Right hindlimb (tissue), 1 donor: ENCODE measurements at regions not wholly inside any gene's neighbourhood (a gene's known extent, or its start where the extent isn't known, plus 50 kb on each side); places are given as distances from the start of the nearest gene placed in this dataset.

ENCODE experiments used
- DNase-seq: peaks from one replicate; pipeline ENCODE4 v3.0.0-alpha.2; 2018

DNA sequence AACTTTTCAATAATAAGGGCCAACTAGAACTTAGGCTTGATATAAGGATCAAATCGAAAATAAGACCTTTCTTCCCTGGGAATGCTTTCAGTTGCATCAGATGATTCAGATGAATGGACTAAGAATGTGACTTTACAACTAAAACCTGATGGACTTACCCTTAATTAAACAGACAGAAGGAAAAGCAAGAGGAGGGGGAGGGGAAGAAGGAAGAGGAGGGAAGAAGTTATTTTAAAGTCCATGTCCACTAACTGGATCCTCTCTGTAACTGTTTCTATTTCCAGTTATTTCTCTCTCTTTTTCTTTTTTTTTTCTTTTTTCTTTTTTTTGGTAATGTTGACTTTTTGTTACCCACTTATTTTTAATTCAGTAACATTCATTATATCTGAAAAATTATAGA is 486.0 kb downstream of the MAFB start:
- DNase-seq: no peak

DNA sequence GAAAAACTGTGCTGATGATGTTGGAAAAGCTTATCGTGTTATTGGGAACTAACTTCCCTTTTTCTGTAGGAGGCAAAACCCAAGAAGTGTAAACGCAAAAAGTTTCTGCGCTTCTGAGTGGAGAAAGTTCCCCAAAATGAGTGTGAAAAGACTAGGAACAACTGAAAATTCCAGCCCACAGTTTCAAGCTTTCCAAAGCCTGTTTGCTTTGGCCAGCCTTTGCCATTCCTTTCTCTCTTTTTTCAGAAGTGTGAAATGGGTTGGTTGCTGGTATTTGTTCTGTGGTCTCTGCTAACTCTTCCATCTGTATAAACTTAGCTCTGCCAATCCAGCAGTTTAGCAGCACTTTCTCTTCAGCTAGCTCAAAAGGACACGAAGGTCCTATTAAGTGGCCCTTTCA is 491.3 kb downstream of the MAFB start:
- DNase-seq: peak; percentile 60

DNA sequence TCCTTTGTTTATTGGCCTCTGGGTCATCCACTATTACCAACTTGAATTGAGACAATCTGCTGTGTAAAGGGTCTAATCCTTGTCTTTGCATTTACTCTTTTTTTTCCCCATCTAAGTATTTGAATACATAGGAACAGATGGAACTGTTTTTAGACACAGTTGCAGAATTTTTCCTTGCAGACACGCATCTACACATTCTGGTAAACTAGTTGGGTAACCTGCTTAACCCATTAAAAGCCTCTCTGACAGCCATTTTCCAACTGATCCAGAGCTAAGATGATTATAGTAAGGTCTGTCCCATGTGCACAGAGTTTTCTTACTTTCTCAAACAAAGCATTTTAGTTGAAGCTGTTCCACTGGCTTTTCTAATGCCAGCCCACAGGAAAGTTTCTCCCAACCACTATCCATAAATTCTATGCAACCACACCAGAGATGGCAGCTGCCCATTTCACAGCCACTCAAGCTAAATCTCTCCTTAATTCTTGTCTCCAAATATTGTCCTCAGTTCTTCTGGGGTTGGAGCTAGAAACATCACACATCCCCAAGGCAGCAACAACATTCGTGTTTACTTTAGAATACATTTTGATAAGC is 492.1 kb downstream of the MAFB start:
- peak; percentile 35 for DNase-seq

DNA sequence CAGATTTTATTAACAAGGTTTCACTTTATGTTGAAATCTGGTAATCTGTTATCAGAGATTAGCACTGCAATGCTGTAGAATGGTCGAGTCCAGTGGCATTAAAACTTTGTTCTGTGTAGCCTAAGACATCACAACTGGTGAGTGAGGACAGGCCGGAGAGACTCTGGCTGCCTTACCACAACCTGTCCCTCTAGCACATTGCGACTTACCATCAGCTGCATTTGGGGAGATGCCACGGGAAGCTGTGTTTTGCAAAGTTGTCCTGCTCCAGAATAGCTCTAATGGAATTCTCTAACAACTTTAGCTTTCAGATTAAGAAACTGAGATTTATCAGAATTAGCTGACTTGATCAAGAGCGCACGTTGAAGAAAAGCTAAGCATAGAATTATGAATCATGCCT is 493.3 kb downstream of the MAFB start:
- DNase-seq: no peak

DNA sequence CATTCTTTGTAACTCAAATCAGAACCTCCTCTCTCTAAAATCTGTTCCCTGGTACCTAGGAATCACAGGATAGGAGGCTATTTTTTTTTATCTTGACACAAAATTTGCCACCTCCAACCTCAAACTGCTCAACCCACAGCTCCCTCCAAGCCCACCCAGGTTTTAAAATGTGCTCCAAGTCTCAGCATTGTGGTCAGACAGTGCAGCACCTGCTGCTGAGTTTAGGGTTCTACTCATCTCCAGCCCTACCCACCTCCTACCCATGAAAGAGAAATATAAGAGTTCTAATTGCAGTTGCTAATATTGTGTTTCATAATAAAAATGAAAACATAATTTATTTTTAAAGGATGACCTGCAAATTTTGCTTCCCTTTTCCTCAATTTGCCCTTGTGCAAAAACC is 496.5 kb downstream of the MAFB start:
- DNase-seq: no peak

DNA sequence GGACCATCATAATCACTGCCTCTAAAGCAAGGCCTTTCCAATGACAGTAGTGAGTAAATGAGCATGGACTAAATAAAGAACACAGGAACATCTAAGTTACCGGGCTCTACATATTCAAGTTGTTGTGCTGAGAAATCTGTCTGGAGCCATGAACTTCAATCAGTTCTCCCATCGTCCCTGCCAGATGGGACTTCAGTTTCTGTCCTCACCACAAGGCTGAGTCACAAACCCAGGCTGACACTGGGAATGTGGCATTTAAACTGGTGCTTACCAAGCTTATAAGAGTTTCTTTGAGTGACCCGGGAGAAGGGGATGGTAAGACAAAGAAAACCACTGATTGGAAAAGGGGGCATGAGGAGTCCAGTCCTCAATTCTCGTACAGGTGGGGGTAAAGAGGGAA is 497.0 kb downstream of the MAFB start:
- no peak for DNase-seq

- DNase-seq: no peak
These were observed 497.5 kb downstream of the MAFB start for GRCh38 chr20:40191573-40191972.

DNA sequence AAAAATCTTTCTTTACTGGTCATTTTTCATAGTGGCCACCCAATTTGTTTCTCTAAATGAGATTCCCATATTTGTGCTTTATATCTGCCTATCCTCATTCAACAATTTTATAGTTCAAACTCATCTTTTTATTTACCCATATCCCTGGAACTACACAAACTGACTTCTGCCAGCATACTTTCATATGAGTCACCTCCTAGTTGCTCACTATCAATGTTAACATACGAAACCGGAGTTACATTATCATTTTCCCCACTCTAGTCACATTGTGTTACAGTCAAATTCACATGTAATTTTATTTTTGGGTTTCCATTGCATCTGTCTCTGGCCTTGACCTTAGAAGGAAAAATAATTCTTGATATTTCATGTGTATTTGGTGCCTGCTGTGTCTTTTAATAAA is 499.4 kb downstream of the MAFB start:
- DNase-seq: no peak

- DNase-seq: no peak
These were observed 500.7 kb downstream of the MAFB start for GRCh38 chr20:40188319-40188718.

DNA sequence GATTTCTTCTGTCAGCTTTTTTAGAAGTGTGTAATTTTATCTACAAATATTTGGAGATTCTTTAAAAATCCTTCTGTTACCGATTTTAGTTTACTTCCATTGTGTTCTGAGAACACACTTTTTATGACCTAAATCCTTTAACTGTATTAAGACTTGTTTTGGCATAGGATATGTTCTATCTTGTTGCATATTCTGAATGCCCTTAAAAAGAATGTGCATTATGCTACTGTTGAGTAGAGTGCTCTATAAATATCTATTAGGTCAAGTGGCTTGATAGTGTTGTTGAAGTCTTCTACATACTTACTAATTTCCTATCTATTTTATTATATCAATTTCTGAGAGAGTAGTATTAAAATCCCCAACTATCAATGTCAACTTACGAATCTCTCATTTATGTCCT is 502.2 kb downstream of the MAFB start:
- DNase-seq: no peak

- peak; percentile 56 for DNase-seq
These were observed 507.4 kb downstream of the MAFB start for GRCh38 chr20:40181676-40182075.

DNA sequence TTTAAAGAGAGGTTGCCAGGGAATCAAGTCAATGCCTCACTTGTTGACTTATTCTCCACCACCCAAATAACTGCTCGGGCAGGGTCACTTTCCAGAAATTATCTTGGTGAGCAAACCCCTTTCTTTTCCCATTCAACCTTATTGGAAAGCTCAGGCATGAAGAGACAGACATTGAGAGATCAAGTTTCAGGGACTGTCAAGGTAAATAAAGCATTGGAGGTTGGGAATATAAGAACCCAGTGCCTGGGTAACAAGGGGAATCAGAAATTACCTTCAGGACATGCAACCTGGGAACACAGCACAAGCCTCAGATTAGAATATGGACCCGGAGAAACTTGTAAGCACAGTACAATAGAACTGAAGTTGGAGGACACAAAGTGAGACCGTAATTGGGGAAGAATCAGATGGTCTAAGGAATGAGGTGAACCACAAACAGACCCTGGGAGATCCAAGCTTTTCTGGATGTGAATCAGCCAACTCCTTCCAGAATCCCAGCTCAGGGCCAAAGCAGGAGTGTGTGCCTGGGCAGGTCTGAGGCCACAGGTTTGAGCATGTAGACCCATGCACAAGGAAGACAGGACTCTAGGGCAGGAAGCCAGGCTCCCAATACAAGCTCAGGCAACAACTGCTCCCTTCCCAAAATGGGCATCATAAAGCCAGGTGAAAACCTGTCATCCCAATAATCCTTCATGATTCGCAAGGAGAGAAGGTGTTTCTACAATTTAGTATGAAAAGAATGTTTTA is 512.8 kb downstream of the MAFB start:
- DNase-seq: no peak

GRCh38 chr20:40175296-40175695 is 513.7 kb downstream of the MAFB start:
- no peak for DNase-seq

DNA sequence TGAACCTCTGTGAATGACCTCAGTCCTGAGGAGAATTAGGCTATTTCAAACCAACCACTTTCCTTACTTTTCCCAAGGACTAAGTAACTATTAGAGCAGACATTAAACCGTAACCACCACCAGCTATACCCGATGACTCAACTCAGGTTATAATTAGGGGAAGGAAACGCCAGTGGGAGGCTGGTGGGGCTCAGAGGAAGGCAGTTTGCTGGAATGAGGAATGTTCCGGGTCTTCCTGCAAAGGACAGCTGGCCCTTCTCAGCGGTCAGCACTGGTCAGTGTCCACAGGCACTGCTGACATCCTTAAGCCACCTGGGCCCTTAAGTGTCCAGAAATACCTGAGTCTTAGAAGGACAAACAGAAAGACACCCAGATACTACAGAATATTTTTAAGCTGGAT is 515.2 kb downstream of the MAFB start:
- no peak for DNase-seq

GRCh38 chr20:40168981-40169620 is 519.9 kb downstream of the MAFB start:
- DNase-seq: peak; percentile 32

DNA sequence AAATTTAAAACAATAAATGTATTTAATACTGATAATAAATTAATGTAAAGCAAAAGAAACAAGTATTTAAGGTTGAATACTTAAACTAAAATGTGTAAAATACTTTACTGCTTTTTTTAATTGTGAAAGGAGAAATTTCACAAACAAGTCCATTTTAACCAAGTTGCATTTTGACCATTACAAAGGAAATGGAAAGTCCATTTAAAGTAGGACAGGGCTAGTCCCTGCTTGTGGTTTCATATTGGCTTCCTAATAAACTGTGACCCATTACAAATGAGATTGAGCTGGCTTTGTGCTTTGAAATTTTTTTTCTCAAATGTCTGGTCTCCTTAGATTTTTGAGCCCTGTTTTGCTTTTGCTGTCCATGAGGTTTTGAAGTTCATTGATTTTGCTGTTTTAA is 527.6 kb downstream of the MAFB start:
- no peak for DNase-seq

DNA sequence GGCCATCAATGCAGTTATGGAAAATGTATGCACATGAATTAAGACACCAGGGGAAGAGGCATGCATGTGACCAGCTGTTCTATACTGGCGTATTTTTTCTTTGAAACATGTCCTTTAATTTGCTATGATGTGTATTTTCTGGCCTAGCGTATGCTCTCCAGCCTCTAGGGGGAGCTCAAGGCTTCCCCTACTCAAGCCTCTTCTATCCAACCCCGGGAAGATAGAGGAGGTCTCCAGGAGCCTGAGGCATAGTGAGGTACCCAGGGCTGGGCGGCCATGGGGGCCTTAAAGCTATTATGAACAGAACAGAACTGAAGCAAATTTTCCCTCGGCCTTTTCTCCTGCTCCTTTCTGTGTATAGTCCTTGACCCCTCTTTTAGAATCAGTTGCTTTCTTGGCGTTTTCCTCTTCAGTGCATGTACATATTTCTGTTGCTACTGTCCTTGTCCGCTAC is 528.9 kb downstream of the MAFB start:
- DNase-seq: no peak

- no peak for DNase-seq
These were observed 529.8 kb downstream of the MAFB start for GRCh38 chr20:40159276-40159675.

- no peak for DNase-seq
These were observed 532.3 kb downstream of the MAFB start for GRCh38 chr20:40156600-40157317.

- DNase-seq: no peak
These were observed 534.5 kb downstream of the MAFB start for GRCh38 chr20:40154514-40154913.

GRCh38 chr20:40148886-40149285 is 540.1 kb downstream of the MAFB start:
- no peak for DNase-seq

DNA sequence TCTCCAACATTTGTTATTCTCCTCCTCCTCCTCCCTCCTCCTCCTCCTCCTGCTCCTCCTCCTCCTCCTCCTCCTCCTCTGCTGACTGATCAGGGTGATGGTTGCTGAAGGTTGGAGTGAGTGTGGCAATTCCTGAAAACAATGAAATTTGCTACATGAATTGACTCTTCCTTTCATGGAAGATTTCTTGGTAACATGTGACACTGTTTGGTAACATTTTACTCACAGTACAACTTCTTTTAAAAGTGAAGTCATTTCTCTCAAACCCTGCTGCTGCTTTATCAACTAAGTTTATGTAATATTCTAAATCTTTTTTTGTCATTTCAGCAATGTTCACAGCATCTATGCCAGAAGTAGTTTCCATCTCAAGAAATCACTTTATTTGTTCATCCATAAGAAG is 543.0 kb downstream of the MAFB start:
- no peak for DNase-seq

- DNase-seq: no peak
These were observed 544.5 kb downstream of the MAFB start for GRCh38 chr20:40144581-40144980.

GRCh38 chr20:40134176-40134575 is 554.9 kb downstream of the MAFB start:
- DNase-seq: no peak
